ENCODE measurements at regions not wholly inside any gene's neighbourhood (a gene's known extent, or its start where the extent isn't known, plus 50 kb on each side); places are given as distances from the start of the nearest gene placed in this dataset.

GRCh38 chr1:239997515-239998311 lies 94.0 kb upstream of the FMN2 start:
- WGBS, 2 donors, result 8 to 13% methylated on average over 35 to 46 of the region's 104 CpGs
- H3K9me3 ChIP-seq, result no peaks in the 10 kb centered on the region
- no peak overlapping the region for H3K27ac ChIP-seq
- ATAC-seq (ENCODE audit: low FRiP score in 2 of 2), result peak in 1 of 2 donors; percentile 39
- H3K4me3 ChIP-seq, result peak overlapping the region in 3 of 4 donors; percentile 21 to 39 (median 34)
- H3K36me3 ChIP-seq, result no peaks in the 10 kb centered on the region
- TF ChIP-seq POLR2A (IDR thresholded peaks at IDR 0.05) (no peak), POLR2AphosphoS5 (IDR thresholded peaks at IDR 0.05) (no peak), CTCF (IDR thresholded peaks at IDR 0.05) (peak in 2 of 6 experiments; percentile 15 to 37), EP300 (IDR thresholded peaks at IDR 0.05) (no peak)
- H3K4me1 ChIP-seq, result peaks cover 9 to 12% (median 10%) of the 10 kb centered on the region in 4 donors
- peak in 1 of 2 donors; percentile 86 for DNase-seq
- H3K27me3 ChIP-seq, result peaks cover 0 to 16% (median 12%) of the 10 kb centered on the region in 4 donors

- no peaks in the 10 kb centered on the region for H3K9me3 ChIP-seq
Measured at GRCh38 chr1:239998312-239998649, 93.4 kb upstream of the FMN2 start.

GRCh38 chr1:239999170-239999569 lies 92.5 kb upstream of the FMN2 start:
- TF ChIP-seq EP300 (IDR thresholded peaks at IDR 0.05) (no peak), POLR2AphosphoS5 (IDR thresholded peaks at IDR 0.05) (no peak), POLR2A (IDR thresholded peaks at IDR 0.05) (no peak), CTCF (IDR thresholded peaks at IDR 0.05) (no peak)

More at GRCh38 chr1:239998312-239998649, 93.4 kb upstream of the FMN2 start:
- WGBS, 2 donors, result 29 to 30% methylated on average over 3 of the region's 3 CpGs
- H3K27me3 ChIP-seq, result peaks cover 0 to 16% (median 12%) of the 10 kb centered on the region in 4 donors
- H3K4me1 ChIP-seq, result peaks cover 9 to 12% (median 10%) of the 10 kb centered on the region in 4 donors
- no peak overlapping the region for H3K27ac ChIP-seq
- no peaks in the 10 kb centered on the region for H3K36me3 ChIP-seq
- peak overlapping the region in 3 of 4 donors; percentile 21 to 39 (median 34) for H3K4me3 ChIP-seq
- ATAC-seq (ENCODE audit: low FRiP score in 2 of 2) (no peak), DNase-seq (no peak)
- TF ChIP-seq CTCF (IDR thresholded peaks at IDR 0.05) (no peak), POLR2A (IDR thresholded peaks at IDR 0.05) (no peak), EP300 (IDR thresholded peaks at IDR 0.05) (no peak), POLR2AphosphoS5 (IDR thresholded peaks at IDR 0.05) (no peak)

GRCh38 chr1:240000634-240001033 lies 91.0 kb upstream of the FMN2 start:
- TF ChIP-seq POLR2AphosphoS5 (IDR thresholded peaks at IDR 0.05), result no peak
- TF ChIP-seq EP300 (IDR thresholded peaks at IDR 0.05), result no peak
- TF ChIP-seq POLR2A (IDR thresholded peaks at IDR 0.05), result no peak
- TF ChIP-seq CTCF (IDR thresholded peaks at IDR 0.05), result no peak
- Histone ChIP-seq H3K27ac (no peak overlapping the region), H3K36me3 (no peaks in the 10 kb centered on the region), H3K9me3 (no peaks in the 10 kb centered on the region), H3K4me3 (no peak overlapping the region), H3K27me3 (peaks cover 0 to 16% (median 12%) of the 10 kb centered on the region in 4 donors), H3K4me1 (peaks cover 9 to 12% (median 10%) of the 10 kb centered on the region in 4 donors)
- no peak for ATAC-seq (ENCODE audit: low FRiP score in 2 of 2)
- DNase-seq, result no peak
- 82% methylated on average over 4 of the region's 4 CpGs for WGBS, 2 donors

More at GRCh38 chr1:239999170-239999569, 92.5 kb upstream of the FMN2 start:
- no peak for DNase-seq
- H3K9me3 ChIP-seq, result no peaks in the 10 kb centered on the region
- peaks cover 0 to 16% (median 12%) of the 10 kb centered on the region in 4 donors for H3K27me3 ChIP-seq
- no peak overlapping the region for H3K27ac ChIP-seq
- ATAC-seq (ENCODE audit: low FRiP score in 2 of 2), result no peak
- H3K36me3 ChIP-seq, result no peaks in the 10 kb centered on the region
- peaks cover 9 to 12% (median 10%) of the 10 kb centered on the region in 4 donors for H3K4me1 ChIP-seq
- WGBS, 2 donors, result 56 to 66% methylated on average over 2 of the region's 2 CpGs
- H3K4me3 ChIP-seq, result no peak overlapping the region
